Right lobe of liver (tissue), 6 donors: ENCODE measurements at regions not wholly inside any gene's neighbourhood (a gene's known extent, or its start where the extent isn't known, plus 50 kb on each side); places are given as distances from the start of the nearest gene placed in this dataset.

Experiments
- ATAC-seq, 4 donors: fragments of 200-7000 bp; cut with Tn5 transposase; one replicate each; pipeline ENCODE4 v1.9.1; 2020; ENCODE audit warnings: mild to moderate bottlenecking in 4 of 4, moderate library complexity in 4 of 4
- DNase-seq, 3 donors: peaks; one replicate each; pipeline ENCODE4 v3.0.0-alpha.2; 2020
- H3K27ac ChIP-seq, 3 donors: fragments of 200-600 bp; one replicate each; pipeline ENCODE4 v1.8.0; 2022
- H3K27me3 ChIP-seq, 2 donors: fragments of 200-600 bp; one replicate each; pipeline ENCODE4 v1.8.0; 2022
- H3K36me3 ChIP-seq, 4 donors: fragments of 200-600 bp; sonication (generic) in 1 of 4; one replicate each; pipeline versions ENCODE4 v1.5.1 to v1.8.0; 2017 to 2022; ENCODE audit warnings: control low read depth in 1 of 4
- H3K4me1 ChIP-seq, 4 donors: fragments of 200-600 bp; sonication (generic) in 1 of 4; one replicate each; pipeline versions ENCODE4 v1.5.1 to v1.8.0; 2017 to 2022; ENCODE audit warnings: control low read depth in 1 of 4
- H3K4me3 ChIP-seq, 3 donors: fragments of 200-600 bp; one replicate each; pipeline ENCODE4 v1.8.0; 2022
- H3K9me3 ChIP-seq, 4 donors: fragments of 200-600 bp; sonication (generic) in 1 of 4; one replicate each; pipeline versions ENCODE4 v1.5.1 to v1.8.0; 2017 to 2022; ENCODE audit warnings: control low read depth in 1 of 4
- POLR2A ChIP-seq: fragments of 450-650 bp; IDR thresholded peaks from one replicate; pipeline ENCODE4 v1.6.1; 2017; ENCODE audit warnings: antibody characterized with exemption, mild to moderate bottlenecking
- WGBS: methylation state at CpG from one replicate; pipeline ENCODE4 v1.1.6; 2018; ENCODE audit warnings: low coverage, low lambda C conversion rate; ENCODE audit not compliant: insufficient coverage; ENCODE audit errors: missing lambda C conversion rate; 5-methylcytosine and 5-hydroxymethylcytosine counted together
- intact Hi-C, 2 donors: fragments of 100-400 bp; cut with DNase I; formaldehyde crosslinking; loops; one replicate each; pipeline versions ENCODE4 v1.11.2 to v1.14.1; 2022
- TF ChIP-seq, protein P1 (sequence below), 4 donors: fragments of 200-600 bp in 3 of 4; fragments of 450-650 bp in 1 of 4; IDR thresholded peaks; one replicate each; pipeline versions ENCODE4 v1.5.1 to v1.8.0; 2016 to 2022; ENCODE audit warnings: antibody characterized with exemption in 4 of 4, mild to moderate bottlenecking in 2 of 4
- donor health status: DM: no; HTN: yes; CAD: no.
- donor health status: DM: no; HTN: no; CAD: no.
- donor health status: DM: no; HTN: no; CAD: no.
- donor health status: DM: no; HTN: yes; CAD: no.
- donor health status: DM: no; HTN: yes; CAD: no.

- H3K27ac ChIP-seq: no peak overlapping the region
- no peak for TF ChIP-seq POLR2A
- TF ChIP-seq, protein P1, sequence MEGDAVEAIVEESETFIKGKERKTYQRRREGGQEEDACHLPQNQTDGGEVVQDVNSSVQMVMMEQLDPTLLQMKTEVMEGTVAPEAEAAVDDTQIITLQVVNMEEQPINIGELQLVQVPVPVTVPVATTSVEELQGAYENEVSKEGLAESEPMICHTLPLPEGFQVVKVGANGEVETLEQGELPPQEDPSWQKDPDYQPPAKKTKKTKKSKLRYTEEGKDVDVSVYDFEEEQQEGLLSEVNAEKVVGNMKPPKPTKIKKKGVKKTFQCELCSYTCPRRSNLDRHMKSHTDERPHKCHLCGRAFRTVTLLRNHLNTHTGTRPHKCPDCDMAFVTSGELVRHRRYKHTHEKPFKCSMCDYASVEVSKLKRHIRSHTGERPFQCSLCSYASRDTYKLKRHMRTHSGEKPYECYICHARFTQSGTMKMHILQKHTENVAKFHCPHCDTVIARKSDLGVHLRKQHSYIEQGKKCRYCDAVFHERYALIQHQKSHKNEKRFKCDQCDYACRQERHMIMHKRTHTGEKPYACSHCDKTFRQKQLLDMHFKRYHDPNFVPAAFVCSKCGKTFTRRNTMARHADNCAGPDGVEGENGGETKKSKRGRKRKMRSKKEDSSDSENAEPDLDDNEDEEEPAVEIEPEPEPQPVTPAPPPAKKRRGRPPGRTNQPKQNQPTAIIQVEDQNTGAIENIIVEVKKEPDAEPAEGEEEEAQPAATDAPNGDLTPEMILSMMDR (IDR thresholded peaks at IDR 0.05): peak in 1 of 4 donors; percentile 9
- WGBS: 66% methylated on average over 7 of the region's 8 CpGs
- H3K4me3 ChIP-seq: no peak overlapping the region
- no peaks in the 10 kb centered on the region for H3K36me3 ChIP-seq
- intact Hi-C loops: no loop called here
- ATAC-seq: peak; percentile 17 to 40 (median 30)
- no peak for DNase-seq
- H3K27me3 ChIP-seq: no peaks in the 10 kb centered on the region
- peaks cover 0 to 5% (median 0%) of the 10 kb centered on the region in 4 donors for H3K4me1 ChIP-seq
- no peaks in the 10 kb centered on the region for H3K9me3 ChIP-seq
Measured at GRCh38 chr7:46131916-46132795, 211.1 kb upstream of the IGFBP3 start.

DNA sequence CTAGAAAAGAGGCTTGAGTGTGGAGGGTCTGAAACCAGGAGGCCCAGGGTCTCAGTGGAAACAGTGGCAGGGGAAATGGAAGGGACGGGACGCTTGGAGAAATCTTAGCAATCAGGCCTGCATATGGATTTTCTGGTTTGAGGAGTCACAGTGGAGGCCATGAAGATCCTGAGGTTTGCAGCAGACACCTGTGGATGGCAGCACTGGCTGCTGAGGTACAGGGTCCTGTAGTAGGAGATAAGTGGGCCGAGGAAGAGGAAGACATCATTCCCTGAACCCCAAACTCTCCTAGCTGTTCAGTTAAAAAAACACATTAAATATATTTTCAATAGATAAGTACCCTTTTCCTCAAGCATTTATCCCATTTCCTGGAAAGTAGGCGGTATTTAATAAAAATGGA is 208.8 kb upstream of the IGFBP3 start:
- DNase-seq: no peak
- intact Hi-C loops: no loop called here
- no peaks in the 10 kb centered on the region for H3K36me3 ChIP-seq
- H3K4me3 ChIP-seq: no peak overlapping the region
- H3K27me3 ChIP-seq: no peaks in the 10 kb centered on the region
- 45% methylated on average over 2 of the region's 4 CpGs for WGBS
- TF ChIP-seq POLR2A: no peak
- TF ChIP-seq, protein P1 (IDR thresholded peaks at IDR 0.05): peak in 1 of 4 donors; percentile 34
- H3K27ac ChIP-seq: no peak overlapping the region
- peak in 1 of 4 donors; percentile 73 for ATAC-seq
- no peaks in the 10 kb centered on the region for H3K9me3 ChIP-seq
- H3K4me1 ChIP-seq: peaks cover 0 to 5% (median 0%) of the 10 kb centered on the region in 4 donors

GRCh38 chr7:46127814-46128213 is 206.7 kb upstream of the IGFBP3 start:
- H3K4me3 ChIP-seq: no peak overlapping the region
- no peaks in the 10 kb centered on the region for H3K4me1 ChIP-seq
- no peaks in the 10 kb centered on the region for H3K9me3 ChIP-seq
- no peak overlapping the region for H3K27ac ChIP-seq
- intact Hi-C loops: no loop called here
- TF ChIP-seq POLR2A: no peak
- TF ChIP-seq, protein P1 (IDR thresholded peaks at IDR 0.05): no peak
- DNase-seq (no peak), ATAC-seq (no peak)
- 63% methylated on average over 2 of the region's 2 CpGs for WGBS
- H3K27me3 ChIP-seq: no peaks in the 10 kb centered on the region
- H3K36me3 ChIP-seq: no peaks in the 10 kb centered on the region

- DNase-seq (no peak), ATAC-seq (no peak)
- no peaks in the 10 kb centered on the region for H3K36me3 ChIP-seq
- no peak overlapping the region for H3K27ac ChIP-seq
- H3K27me3 ChIP-seq: no peaks in the 10 kb centered on the region
- intact Hi-C loops: no loop called here
- no peaks in the 10 kb centered on the region for H3K9me3 ChIP-seq
- TF ChIP-seq POLR2A: no peak
- TF ChIP-seq, protein P1 (IDR thresholded peaks at IDR 0.05): no peak
- 87% methylated on average over 2 of the region's 2 CpGs for WGBS
- H3K4me1 ChIP-seq: no peaks in the 10 kb centered on the region
- H3K4me3 ChIP-seq: no peak overlapping the region
Measured at GRCh38 chr7:46126675-46127300, 205.7 kb upstream of the IGFBP3 start.
